ENCODE measurements at regions not wholly inside any gene's neighbourhood (a gene's known extent, or its start where the extent isn't known, plus 50 kb on each side); places are given as distances from the start of the nearest gene placed in this dataset.

DNA sequence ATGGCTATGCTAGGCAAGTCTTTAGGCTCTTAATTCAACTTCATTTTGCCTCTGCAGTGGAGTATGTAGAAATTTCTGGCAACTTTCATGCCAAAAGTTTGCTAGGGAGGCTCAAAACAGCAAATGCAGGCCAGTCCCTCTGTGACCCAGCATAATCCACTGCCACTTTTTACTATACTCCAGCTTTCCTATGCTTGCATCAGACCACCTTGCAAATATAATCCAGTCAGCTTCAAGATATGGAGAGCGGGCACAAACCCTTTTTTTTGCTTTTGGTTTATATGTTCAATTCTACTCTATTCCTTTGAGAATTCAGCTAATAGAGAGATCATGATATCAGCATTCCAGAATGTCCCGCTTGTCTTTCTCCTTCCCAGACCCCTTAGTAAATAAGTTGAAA is 192.0 kb upstream of the PABPC4L start (continued):
- TF ChIP-seq, protein P1, sequence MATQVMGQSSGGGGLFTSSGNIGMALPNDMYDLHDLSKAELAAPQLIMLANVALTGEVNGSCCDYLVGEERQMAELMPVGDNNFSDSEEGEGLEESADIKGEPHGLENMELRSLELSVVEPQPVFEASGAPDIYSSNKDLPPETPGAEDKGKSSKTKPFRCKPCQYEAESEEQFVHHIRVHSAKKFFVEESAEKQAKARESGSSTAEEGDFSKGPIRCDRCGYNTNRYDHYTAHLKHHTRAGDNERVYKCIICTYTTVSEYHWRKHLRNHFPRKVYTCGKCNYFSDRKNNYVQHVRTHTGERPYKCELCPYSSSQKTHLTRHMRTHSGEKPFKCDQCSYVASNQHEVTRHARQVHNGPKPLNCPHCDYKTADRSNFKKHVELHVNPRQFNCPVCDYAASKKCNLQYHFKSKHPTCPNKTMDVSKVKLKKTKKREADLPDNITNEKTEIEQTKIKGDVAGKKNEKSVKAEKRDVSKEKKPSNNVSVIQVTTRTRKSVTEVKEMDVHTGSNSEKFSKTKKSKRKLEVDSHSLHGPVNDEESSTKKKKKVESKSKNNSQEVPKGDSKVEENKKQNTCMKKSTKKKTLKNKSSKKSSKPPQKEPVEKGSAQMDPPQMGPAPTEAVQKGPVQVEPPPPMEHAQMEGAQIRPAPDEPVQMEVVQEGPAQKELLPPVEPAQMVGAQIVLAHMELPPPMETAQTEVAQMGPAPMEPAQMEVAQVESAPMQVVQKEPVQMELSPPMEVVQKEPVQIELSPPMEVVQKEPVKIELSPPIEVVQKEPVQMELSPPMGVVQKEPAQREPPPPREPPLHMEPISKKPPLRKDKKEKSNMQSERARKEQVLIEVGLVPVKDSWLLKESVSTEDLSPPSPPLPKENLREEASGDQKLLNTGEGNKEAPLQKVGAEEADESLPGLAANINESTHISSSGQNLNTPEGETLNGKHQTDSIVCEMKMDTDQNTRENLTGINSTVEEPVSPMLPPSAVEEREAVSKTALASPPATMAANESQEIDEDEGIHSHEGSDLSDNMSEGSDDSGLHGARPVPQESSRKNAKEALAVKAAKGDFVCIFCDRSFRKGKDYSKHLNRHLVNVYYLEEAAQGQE (IDR thresholded peaks at IDR 0.05; ENCODE audit: unreplicated experiment) = no peak
- TF ChIP-seq STAT1 (IDR thresholded peaks at IDR 0.05; ENCODE audit: unreplicated experiment) = no peak
- TF ChIP-seq, protein P2, sequence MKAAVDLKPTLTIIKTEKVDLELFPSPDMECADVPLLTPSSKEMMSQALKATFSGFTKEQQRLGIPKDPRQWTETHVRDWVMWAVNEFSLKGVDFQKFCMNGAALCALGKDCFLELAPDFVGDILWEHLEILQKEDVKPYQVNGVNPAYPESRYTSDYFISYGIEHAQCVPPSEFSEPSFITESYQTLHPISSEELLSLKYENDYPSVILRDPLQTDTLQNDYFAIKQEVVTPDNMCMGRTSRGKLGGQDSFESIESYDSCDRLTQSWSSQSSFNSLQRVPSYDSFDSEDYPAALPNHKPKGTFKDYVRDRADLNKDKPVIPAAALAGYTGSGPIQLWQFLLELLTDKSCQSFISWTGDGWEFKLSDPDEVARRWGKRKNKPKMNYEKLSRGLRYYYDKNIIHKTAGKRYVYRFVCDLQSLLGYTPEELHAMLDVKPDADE (IDR thresholded peaks at IDR 0.05) = no peak
- TF ChIP-seq POLR2AphosphoS5 (IDR thresholded peaks at IDR 0.05; ENCODE audit: low read depth) = no peak
- no peak for TF ChIP-seq EZH2phosphoT487 (IDR thresholded peaks at IDR 0.05; ENCODE audit: unreplicated experiment)

DNA sequence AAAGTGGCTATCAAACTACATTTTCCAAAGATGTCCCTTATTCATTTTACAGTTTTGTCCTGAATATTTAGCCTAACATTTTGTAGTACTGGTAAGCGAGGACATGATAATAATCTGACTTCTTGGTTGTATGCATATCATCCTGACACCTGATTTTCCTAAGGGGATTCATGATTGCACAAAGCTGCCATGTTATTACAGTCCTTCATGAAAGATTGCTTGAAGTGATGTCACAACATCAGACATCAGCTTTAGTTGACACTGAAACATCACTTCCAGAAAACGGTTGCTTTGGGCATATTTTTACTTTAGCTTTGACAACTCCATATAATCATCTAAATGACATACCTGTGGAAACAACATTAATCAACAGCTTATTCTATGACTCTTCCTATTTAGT is 188.7 kb upstream of the PABPC4L start:
- Mint-ChIP-seq H3K27ac (no peak overlapping the region), H3K9me3 (no peaks in the 10 kb centered on the region), H3K4me1 (peaks cover 14% of the 10 kb centered on the region), H3K4me3 (no peak overlapping the region), H3K27me3 (ENCODE audit: insufficient read depth, low read depth, poor library complexity) (peaks cover 1% of the 10 kb centered on the region), H3K36me3 (ENCODE audit: low read depth) (no peaks in the 10 kb centered on the region)
- Histone ChIP-seq H3K4me2 (no peak overlapping the region), H2AFZ (no peak overlapping the region), H3K4me3 (no peak overlapping the region), H3K9me2 (ENCODE audit: insufficient read depth) (no peaks in the 10 kb centered on the region), H4K20me1 (replicated peaks; ENCODE audit: insufficient read depth) (no peaks in the 10 kb centered on the region), H3K79me2 (replicated peaks; ENCODE audit: insufficient read depth) (no peaks in the 10 kb centered on the region), H3K27ac (ENCODE audit: low read depth) (no peak overlapping the region), H3F3A (replicated peaks; ENCODE audit: low read depth) (no peaks in the 10 kb centered on the region), H3K4me1 (ENCODE audit: insufficient read depth) (peaks cover 10% of the 10 kb centered on the region), H3K36me3 (ENCODE audit: insufficient read depth) (no peaks in the 10 kb centered on the region), H3K27me3 (ENCODE audit: insufficient read depth) (no peaks in the 10 kb centered on the region)
- DNase-seq (ENCODE audit: low spot score) (no peak), ATAC-seq (no peak)
- TF ChIP-seq EZH2 (IDR thresholded peaks at IDR 0.05; ENCODE audit: low read depth, unreplicated experiment) (no peak), NANOG (IDR thresholded peaks at IDR 0.05; ENCODE audit: borderline replicate concordance) (no peak), ZNF114 (CRISPR knock-in tag; IDR thresholded peaks at IDR 0.05) (no peak), STAT1 (IDR thresholded peaks at IDR 0.05; ENCODE audit: unreplicated experiment) (no peak), EZH2phosphoT487 (IDR thresholded peaks at IDR 0.05; ENCODE audit: unreplicated experiment) (no peak)
- TF ChIP-seq, protein P1 (IDR thresholded peaks at IDR 0.05; ENCODE audit: unreplicated experiment) = no peak
- TF ChIP-seq, protein P2 (IDR thresholded peaks at IDR 0.05) = no peak
- TF ChIP-seq, protein P3, sequence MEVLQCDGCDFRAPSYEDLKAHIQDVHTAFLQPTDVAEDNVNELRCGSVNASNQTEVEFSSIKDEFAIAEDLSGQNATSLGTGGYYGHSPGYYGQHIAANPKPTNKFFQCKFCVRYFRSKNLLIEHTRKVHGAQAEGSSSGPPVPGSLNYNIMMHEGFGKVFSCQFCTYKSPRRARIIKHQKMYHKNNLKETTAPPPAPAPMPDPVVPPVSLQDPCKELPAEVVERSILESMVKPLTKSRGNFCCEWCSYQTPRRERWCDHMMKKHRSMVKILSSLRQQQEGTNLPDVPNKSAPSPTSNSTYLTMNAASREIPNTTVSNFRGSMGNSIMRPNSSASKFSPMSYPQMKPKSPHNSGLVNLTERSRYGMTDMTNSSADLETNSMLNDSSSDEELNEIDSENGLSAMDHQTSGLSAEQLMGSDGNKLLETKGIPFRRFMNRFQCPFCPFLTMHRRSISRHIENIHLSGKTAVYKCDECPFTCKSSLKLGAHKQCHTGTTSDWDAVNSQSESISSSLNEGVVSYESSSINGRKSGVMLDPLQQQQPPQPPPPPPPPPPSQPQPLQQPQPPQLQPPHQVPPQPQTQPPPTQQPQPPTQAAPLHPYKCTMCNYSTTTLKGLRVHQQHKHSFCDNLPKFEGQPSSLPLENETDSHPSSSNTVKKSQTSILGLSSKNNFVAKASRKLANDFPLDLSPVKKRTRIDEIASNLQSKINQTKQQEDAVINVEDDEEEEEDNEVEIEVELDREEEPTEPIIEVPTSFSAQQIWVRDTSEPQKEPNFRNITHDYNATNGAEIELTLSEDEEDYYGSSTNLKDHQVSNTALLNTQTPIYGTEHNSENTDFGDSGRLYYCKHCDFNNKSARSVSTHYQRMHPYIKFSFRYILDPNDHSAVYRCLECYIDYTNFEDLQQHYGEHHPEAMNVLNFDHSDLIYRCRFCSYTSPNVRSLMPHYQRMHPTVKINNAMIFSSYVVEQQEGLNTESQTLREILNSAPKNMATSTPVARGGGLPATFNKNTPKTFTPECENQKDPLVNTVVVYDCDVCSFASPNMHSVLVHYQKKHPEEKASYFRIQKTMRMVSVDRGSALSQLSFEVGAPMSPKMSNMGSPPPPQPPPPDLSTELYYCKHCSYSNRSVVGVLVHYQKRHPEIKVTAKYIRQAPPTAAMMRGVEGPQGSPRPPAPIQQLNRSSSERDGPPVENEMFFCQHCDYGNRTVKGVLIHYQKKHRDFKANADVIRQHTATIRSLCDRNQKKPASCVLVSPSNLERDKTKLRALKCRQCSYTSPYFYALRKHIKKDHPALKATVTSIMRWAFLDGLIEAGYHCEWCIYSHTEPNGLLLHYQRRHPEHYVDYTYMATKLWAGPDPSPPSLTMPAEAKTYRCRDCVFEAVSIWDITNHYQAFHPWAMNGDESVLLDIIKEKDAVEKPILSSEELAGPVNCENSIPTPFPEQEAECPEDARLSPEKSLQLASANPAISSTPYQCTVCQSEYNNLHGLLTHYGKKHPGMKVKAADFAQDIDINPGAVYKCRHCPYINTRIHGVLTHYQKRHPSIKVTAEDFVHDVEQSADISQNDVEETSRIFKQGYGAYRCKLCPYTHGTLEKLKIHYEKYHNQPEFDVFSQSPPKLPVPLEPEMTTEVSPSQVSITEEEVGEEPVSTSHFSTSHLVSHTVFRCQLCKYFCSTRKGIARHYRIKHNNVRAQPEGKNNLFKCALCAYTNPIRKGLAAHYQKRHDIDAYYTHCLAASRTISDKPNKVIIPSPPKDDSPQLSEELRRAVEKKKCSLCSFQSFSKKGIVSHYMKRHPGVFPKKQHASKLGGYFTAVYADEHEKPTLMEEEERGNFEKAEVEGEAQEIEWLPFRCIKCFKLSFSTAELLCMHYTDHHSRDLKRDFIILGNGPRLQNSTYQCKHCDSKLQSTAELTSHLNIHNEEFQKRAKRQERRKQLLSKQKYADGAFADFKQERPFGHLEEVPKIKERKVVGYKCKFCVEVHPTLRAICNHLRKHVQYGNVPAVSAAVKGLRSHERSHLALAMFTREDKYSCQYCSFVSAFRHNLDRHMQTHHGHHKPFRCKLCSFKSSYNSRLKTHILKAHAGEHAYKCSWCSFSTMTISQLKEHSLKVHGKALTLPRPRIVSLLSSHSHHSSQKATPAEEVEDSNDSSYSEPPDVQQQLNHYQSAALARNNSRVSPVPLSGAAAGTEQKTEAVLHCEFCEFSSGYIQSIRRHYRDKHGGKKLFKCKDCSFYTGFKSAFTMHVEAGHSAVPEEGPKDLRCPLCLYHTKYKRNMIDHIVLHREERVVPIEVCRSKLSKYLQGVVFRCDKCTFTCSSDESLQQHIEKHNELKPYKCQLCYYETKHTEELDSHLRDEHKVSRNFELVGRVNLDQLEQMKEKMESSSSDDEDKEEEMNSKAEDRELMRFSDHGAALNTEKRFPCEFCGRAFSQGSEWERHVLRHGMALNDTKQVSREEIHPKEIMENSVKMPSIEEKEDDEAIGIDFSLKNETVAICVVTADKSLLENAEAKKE (CRISPR knock-in tag; IDR thresholded peaks at IDR 0.05) = no peak
